ENCODE measurements at regions not wholly inside any gene's neighbourhood (a gene's known extent, or its start where the extent isn't known, plus 50 kb on each side); places are given as distances from the start of the nearest gene placed in this dataset.

DNA sequence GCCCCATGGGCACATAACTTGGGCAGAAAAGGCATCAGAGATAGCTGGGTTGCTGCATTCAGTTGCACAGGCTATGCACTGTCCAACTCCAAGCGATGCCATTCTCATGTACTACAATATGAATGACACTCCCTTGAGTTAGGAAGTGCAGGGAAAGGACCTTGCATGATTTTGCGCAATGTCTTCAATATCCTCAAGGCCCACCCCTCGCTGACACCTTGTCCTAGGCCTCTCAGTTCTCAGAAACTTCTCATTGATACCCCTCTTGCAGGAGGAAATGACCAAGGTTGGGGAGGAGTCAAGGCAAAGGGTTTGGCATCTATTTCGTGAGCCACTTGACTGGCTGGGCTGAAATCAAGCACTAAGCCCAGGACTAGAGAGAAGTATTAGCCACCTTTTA lies 70.4 kb downstream of the ARL6IP4 start:
- TF ChIP-seq, protein P1, sequence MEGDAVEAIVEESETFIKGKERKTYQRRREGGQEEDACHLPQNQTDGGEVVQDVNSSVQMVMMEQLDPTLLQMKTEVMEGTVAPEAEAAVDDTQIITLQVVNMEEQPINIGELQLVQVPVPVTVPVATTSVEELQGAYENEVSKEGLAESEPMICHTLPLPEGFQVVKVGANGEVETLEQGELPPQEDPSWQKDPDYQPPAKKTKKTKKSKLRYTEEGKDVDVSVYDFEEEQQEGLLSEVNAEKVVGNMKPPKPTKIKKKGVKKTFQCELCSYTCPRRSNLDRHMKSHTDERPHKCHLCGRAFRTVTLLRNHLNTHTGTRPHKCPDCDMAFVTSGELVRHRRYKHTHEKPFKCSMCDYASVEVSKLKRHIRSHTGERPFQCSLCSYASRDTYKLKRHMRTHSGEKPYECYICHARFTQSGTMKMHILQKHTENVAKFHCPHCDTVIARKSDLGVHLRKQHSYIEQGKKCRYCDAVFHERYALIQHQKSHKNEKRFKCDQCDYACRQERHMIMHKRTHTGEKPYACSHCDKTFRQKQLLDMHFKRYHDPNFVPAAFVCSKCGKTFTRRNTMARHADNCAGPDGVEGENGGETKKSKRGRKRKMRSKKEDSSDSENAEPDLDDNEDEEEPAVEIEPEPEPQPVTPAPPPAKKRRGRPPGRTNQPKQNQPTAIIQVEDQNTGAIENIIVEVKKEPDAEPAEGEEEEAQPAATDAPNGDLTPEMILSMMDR (conservative IDR thresholded peaks at IDR 0.05): no peak
- no peak for TF ChIP-seq ZFX (IDR thresholded peaks at IDR 0.05)

All from C4-2B (cell line).